Stimulated activated CD4-positive, alpha-beta T cell treated with anti-CD3 and anti-CD28 coated beads, TNF-alpha, amount 100 ng/mL, for 48 hours (primary cell): ENCODE measurements at regions not wholly inside any gene's neighbourhood (a gene's known extent, or its start where the extent isn't known, plus 50 kb on each side); places are given as distances from the start of the nearest gene placed in this dataset.
"Not testable (repeated sequence)": the region's sequence is repeated elsewhere in the genome, so short reads cannot be mapped to it uniquely, and the experiment has no call there.

Source experiments
- DNase-seq, 3 donors: peaks; one replicate each; pipeline ENCODE4 v3.0.0-alpha.2; 2020; ENCODE audit warnings: low read depth in 3 of 3

DNA sequence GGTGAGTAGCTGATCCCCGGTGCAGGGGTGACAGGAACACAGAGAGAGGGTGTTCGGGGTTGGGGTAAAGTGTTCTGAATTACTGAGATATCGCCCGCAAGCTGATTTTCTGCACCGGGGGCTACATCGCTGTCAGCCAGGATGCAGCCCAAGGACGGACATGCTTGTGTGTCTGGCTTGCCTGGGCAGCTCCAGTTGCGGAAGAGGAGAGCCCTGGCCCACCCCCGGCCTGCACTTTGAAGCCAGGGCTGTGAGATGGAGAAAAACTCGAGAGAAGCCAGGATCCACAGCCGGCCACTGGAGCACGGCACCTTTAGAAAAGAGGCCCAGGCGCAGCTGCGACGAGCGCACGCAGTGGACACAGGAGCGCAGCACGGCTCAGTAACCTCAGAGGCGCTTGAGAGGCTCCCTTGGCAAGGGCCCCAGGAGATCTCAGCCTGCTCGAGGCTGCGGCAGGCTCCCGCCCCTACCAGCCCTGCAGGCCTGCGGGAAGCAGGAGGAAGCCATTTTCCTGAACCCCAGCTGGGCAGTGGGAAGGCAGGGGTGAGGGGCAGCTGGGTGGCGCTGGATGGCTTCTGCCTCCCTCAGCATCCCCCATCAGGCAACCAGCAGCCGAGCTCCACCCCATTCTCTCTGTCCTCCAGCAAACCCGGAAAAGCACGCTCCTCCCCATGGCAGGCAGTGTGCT lies 59.2 kb downstream of the C9orf50 start:
- DNase-seq: no peak

DNA sequence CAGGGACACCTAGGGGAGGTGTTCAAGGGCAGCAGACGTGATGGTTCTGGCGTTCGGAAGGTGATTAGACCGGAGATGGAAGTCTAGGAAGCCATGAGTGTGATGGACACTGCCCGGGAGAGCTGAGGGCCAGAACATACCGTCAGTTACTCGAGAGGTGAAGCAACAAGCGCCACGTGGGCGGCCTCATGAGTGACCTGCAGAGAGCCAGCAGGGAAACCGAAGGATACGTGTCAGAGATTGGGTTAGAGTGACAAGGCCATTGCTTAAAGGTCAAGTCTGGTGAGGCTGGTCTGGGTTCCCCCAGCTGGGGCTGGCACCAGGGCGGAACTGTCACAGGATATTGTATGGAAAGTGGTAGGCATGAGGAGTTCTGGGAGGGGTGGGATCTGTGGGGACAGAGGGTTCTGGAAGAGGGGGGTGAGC lies 60.0 kb downstream of the C9orf50 start:
- DNase-seq: no peak

DNA sequence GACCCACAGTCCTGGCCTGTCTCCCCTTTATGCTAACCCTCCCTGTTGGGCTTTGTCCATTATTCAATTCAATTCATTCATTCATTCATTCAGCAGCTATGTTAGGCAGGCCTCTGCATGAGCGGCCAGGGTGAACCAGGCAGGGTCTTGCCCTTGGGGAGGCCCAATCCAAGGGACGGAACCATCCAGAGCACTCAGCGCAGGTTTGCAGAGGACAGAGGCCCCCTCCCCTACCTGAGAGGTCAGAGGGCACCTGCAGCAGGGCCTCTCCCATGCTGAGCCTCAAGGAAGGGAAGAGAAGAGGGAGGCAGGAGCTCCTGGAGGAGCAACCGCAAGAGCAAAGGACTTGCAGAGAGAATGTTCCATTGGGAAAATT lies 61.4 kb downstream of the C9orf50 start:
- DNase-seq: no peak

DNA sequence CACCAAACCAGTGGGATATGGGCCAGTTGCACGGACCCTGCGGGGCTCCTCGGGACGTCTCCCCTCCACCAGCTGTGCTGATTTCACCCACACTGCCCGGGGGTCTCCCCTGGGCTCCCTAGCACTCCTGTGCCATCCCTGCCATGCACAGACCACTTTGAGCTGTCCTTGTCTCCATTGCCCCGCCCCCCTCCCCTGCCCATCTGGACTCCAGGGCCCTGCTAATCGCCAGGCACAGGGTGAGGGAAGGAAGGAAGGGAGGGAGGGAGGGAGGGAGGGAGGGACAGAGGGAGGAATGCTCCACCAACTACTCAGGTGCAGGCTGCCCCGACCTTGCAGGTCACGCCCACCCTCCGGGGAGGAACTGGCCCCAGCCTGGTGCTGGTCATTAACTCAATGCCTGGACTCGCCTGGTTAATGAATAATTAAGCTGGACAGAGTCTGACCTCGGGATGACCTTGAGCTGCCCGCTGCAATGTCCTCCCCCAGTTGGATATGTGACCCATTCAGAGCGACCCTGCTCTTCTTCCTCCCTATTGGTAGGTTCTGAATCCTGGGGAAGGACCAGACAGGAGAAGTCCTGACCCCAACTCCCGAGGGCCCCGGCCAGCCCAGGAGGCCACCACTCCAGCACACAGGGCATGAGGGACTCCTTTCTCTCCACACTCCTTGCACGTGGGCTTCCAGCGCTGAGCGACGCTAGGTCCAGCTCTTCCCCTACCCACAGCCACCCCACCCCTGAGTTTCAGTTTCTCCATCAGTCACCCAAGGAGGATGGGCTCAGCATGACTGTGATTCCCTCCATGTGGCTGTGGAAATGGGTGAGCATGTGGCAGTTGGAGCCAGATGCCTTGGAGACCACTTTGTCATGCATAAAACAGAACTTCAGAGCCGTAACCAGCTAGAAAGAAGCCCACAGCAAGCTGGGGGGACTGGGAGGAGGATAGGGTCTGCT lies 62.1 kb downstream of the C9orf50 start:
- no peak for DNase-seq

DNA sequence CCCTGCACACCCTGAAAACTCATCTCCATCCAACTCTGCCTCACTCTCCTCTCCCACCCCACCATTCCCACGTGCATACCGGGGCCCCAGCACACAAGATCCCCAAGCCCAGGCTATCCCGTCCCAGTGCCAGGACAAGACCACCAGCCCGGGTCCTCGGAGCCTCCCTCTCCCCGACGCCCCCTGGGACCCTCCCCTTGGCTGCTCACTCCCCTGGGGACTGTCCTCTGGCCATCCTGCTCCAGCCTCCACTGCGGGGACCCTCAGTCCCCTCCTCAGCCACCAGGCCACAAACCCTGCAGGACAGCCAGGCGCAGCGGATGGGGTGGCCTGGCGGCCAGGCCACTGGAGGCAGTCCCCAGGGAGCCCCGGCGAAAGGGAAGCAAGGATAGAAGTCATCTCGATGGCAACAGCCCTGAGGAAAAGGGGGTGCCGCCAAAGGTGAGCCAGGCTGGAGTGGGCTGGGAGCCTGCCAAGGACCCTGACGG lies 62.8 kb downstream of the C9orf50 start:
- DNase-seq: no peak

- no peak for DNase-seq
Measured at GRCh38 chr9:129557192-129558036, 63.5 kb downstream of the C9orf50 start.

DNA sequence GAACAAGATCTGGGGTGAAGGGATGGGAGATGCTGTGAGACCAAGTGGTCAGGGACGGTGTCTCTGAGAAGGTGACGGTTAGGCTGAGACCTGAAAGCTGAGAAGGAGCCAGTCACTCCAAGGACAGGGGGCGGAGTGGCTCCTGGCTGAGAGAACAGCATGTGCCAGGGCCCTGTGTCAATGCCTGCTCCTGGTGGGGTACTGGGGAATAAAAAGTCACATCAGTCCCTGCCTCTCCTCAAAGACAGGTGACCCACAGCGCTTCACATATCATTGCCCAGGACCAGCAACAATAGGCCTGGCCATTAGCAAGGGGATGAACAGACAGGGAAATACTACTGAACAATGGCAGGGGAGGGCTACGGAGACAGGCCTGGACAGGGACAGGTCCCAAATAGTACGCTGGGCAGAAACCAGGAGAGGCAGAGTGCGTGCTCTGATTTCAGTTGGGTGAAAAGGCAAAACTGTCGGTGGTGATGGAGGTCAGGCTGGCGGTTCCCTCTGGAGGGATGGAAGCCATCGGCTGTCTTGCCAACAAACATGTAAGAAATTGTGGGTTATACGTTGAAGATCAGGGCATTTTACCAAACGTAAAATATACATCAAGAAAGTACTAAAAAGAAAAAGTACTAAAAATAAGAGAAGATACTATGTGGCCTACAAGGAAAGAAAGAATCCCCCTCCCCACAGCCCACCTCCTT lies 64.3 kb downstream of the C9orf50 start:
- no peak for DNase-seq

DNA sequence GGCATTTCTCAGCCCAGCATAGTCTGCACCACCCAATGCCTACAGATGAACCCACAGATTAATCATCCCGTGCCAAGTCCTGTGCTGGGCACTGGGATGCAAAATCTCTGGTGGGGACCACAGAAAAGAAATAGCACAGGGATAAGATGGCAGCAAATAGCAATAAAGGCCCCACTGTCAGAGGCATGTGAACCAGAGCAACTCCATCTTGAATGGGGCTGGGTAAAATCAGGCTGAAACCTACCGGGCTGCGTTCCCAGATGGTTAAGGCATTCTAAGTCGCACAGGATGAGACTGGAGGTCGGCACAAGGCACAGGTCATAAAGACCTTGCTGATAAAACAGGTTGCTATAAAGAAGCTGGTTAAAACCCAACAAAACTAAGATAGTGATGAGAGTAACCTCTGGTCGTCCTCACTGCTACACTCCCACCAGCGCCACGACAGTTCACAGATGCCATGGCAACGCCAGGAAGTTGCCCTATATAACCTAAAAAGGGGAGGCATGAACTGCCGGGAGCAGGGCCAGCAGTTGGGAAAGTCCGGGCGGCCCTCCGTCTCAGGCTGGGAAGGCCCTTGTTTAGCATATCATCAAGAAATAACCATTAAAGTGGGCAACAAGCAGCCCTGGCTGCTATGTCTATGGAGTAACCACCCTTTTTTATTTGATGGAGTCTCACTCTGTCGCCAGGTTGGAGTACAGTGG lies 65.2 kb downstream of the C9orf50 start:
- no peak for DNase-seq

DNA sequence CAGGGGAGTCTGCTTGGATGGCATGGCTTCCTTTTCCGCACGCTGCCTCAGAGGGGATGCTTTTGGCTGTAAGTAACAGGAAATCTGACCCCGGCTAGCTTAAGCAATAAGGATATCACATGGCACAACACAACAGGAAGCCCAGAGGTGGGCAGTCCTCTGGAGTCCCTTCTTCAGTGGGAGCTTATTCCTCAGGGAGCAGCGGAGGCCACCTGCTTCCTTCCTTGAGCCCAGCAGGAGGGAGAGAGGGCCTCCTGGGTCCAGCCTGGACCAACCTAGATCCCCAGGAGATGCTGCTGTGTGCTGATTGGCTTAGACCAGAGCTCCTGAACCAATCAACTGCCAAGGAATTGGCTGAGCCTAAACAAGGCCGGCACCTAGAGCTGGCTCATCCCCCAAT lies 66.3 kb downstream of the C9orf50 start:
- DNase-seq: no peak

- no peak for DNase-seq
Measured at GRCh38 chr9:129553277-129553676, 67.6 kb downstream of the C9orf50 start.

- no peak for DNase-seq
Measured at GRCh38 chr9:129552064-129552463, 68.8 kb downstream of the C9orf50 start.

GRCh38 chr9:129551393-129551973 lies 69.4 kb downstream of the C9orf50 start:
- DNase-seq: no peak

DNA sequence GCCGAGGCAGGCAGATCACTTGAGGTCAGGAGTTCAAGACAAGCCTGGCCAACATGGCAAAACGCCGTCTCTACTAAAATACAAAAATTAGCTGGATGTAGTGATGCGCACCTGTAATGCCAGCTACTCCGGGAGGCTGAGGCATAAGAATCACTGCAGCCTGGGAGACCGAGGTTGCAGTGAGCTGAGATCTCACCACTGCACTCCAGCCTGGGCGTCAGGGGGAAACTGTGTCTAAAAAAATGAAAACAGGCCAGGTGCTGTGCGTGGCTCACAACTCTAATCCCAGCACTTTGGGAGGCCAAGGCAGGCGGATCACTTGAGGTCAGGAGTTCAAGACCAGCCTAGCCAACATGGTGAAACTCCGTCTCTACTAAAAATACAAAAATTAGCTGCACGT lies 69.9 kb downstream of the C9orf50 start:
- not testable (repeated sequence) for DNase-seq

DNA sequence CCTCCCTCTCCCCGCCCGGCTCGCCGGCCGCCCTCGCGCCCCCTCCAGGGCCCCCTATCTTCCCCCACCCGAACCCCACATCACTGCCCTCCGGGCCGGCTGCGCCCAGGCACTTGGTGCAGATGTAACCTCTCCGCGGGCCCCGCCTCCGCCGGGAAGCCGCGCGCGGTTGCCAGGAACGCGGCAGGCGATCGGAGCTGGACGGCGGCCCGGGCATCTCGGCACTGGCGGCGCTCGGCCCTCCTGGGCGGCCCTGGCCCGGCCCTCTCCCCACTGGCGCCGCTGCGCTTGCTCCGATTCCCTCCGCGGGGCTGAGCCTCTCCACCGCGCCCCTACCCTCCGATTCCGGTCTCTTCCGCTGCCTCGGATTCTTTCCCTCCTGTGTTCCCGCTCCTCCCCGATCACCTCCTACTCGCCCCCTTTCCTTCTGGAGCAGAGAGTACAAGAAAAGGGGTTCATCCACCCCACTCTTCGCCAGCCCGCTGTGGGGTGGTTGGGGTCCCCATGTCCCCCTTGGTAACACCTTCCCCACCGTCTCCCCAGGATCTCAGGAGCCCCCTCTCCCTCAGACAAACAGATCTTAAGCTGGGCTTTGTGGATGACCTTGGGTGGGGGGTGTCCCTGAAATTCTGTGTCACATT lies 70.6 kb downstream of the C9orf50 start:
- no peak for DNase-seq

DNA sequence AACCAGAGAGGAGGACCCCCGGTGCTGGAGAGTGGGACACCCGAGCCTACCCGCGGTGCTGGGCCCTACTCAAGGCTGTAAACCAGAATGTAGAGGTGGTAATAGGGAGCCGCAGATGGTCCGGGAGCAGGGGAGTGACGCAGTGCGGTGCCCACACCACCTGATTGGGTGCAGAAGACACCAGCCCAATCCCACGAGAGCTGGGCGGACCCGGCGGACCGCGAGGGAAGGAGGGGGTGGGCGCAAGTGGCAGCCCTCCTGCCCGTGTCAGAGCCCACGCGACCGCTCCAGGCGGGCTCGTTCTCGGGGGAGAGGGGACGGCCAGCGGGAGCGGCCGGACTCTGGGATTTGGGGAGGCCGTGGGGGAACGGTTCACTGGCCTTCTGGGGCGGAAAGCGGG lies 71.2 kb downstream of the C9orf50 start:
- no peak for DNase-seq

DNA sequence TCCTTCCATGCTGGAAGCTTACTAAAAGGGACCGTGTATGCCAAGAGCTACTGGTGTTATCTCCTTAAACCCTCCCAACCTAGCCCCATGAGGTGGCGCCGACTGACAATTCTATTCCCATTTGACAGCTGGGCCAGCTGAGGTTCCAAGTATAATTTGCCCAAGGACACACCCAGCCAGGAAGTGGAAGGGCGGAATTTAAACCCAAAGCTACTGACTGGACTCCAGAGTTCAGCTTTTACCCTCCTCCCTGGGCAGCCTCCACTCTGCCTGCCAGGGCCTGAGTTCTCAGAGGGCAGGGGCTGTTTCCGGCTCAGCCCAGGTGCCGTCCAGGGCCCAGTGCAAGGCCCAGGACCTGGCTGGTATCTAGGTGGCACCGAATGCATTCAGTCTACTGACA lies 71.8 kb downstream of the C9orf50 start:
- no peak for DNase-seq

- no peak for DNase-seq
Measured at GRCh38 chr9:129548571-129549135, 72.2 kb downstream of the C9orf50 start.

- DNase-seq: no peak
Measured at GRCh38 chr9:129547869-129548570, 72.9 kb downstream of the C9orf50 start.

- no peak for DNase-seq
Measured at GRCh38 chr9:129547063-129547462, 73.8 kb downstream of the C9orf50 start.
